Stomach (tissue), 4 donors: ENCODE measurements at regions not wholly inside any gene's neighbourhood (a gene's known extent, or its start where the extent isn't known, plus 50 kb on each side); places are given as distances from the start of the nearest gene placed in this dataset.

Experiments
- CTCF ChIP-seq, 7 experiments: fragments of 450-650 bp in 4 of 7; fragments of 200-600 bp in 3 of 7; sonication (generic) in 3 of 7; IDR thresholded peaks; one replicate each; pipeline ENCODE4 v1.5.1; 2016 to 2019; ENCODE audit warnings: antibody characterized with exemption in 7 of 7, control low read depth in 2 of 7, mild to moderate bottlenecking in 1 of 7
- EP300 ChIP-seq: sonication (generic); formaldehyde crosslinking; IDR thresholded peaks from one replicate; pipeline ENCODE4 v1.6.1; 2017; ENCODE audit warnings: antibody characterized with exemption
- POLR2A ChIP-seq, 4 donors: fragments of 450-650 bp; IDR thresholded peaks; one replicate each; pipeline ENCODE4 v1.6.1; 2016; ENCODE audit warnings: antibody characterized with exemption in 4 of 4, control low read depth in 2 of 4, mild to moderate bottlenecking in 1 of 4, moderate library complexity in 1 of 4

GRCh38 chr12:38448991-38449390 is 132.4 kb downstream of the ALG10B start:
- TF ChIP-seq EP300 (no peak), CTCF (IDR thresholded peaks at IDR 0.05) (no peak), POLR2A (IDR thresholded peaks at IDR 0.05) (no peak)
